Adrenal gland (tissue), 9 donors: ENCODE measurements at regions not wholly inside any gene's neighbourhood (a gene's known extent, or its start where the extent isn't known, plus 50 kb on each side); places are given as distances from the start of the nearest gene placed in this dataset.
A peak's percentile ranks its signal among the peaks of the same experiment; 100 is the strongest.

Source experiments
- DNase-seq, 7 donors: peaks; one replicate each; pipeline ENCODE4 v3.0.0-alpha.2; 2019 to 2020
- H3K27ac ChIP-seq, 5 donors: fragments of 200-600 bp; sonication (generic) in 4 of 5; 1 replicate in 3 of 5; 2 replicates in 2 of 5; pipeline versions ENCODE4 v1.5.1 to v1.8.0; 2016 to 2020; ENCODE audit warnings: mild to moderate bottlenecking in 1 of 5
- H3K27me3 ChIP-seq: fragments of 200-600 bp; 2 replicates; pipeline ENCODE4 v1.8.0; 2021
- H3K36me3 ChIP-seq, 2 donors: fragments of 200-600 bp; replicated peaks in 1 of 2; 1 replicate in 1 of 2; 2 replicates in 1 of 2; pipeline versions ENCODE4 v1.5.1 to v1.8.0; 2018 to 2022
- H3K4me1 ChIP-seq, 2 donors: fragments of 200-600 bp; replicated peaks in 1 of 2; 1 replicate in 1 of 2; 2 replicates in 1 of 2; pipeline versions ENCODE4 v1.5.1 to v1.8.0; 2018 to 2021
- H3K4me3 ChIP-seq, 4 donors: fragments of 200-600 bp; sonication (generic) in 3 of 4; one replicate each; pipeline ENCODE4 v1.5.1; 2016 to 2018
- H3K9me3 ChIP-seq, 3 donors: fragments of 200-600 bp; sonication (generic) in 1 of 3; replicated peaks in 1 of 3; 1 replicate in 2 of 3; 2 replicates in 1 of 3; pipeline versions ENCODE4 v1.5.1 to v1.8.0; 2016 to 2021
- POLR2A ChIP-seq, 2 donors: fragments of 450-650 bp; IDR thresholded peaks; one replicate each; pipeline ENCODE4 v1.6.1; 2017; ENCODE audit warnings: antibody characterized with exemption in 2 of 2, mild to moderate bottlenecking in 2 of 2, moderate library complexity in 1 of 2
- WGBS, 4 donors: extraction: QIAGEN DNeasy Blood & Tissue Kit in 2 of 4; methylation state at CpG; one replicate each; pipeline versions ENCODE4 v1.1.5 to v1.1.7; 2013 to 2017; 5-methylcytosine and 5-hydroxymethylcytosine counted together
- intact Hi-C, 2 donors: fragments of 100-400 bp; cut with DNase I; formaldehyde crosslinking; loops; one replicate each; pipeline versions ENCODE4 v1.14.1 to v1.15.0; 2022 to 2023
- TF ChIP-seq, protein P1 (sequence below), 6 experiments: fragments of 450-650 bp in 4 of 6; fragments of 200-600 bp in 2 of 6; sonication (generic) in 1 of 6; IDR thresholded peaks; 1 replicate in 5 of 6; 2 replicates in 1 of 6; pipeline versions ENCODE4 v1.5.1 to v1.8.0; 2016 to 2021; ENCODE audit warnings: antibody characterized with exemption in 6 of 6, mild to moderate bottlenecking in 2 of 6, moderate library complexity in 1 of 6
- donor health status: healthy with polysubstance abuse.
- donor health status: Bipolar disorder and iron deficiency.
- donor health status: DM: yes; HTN: yes; CAD: no.
- donor health status: DM: no; HTN: no; CAD: no.
- donor health status: DM: no; HTN: no; CAD: no.

GRCh38 chr2:841036-841435, 109.6 kb upstream of the SNTG2 start:
- H3K36me3 ChIP-seq: no peaks in the 10 kb centered on the region
- 78 to 95% (median 86%) methylated on average over 5 of the region's 5 CpGs for WGBS, 4 donors
- TF ChIP-seq POLR2A (IDR thresholded peaks at IDR 0.05): no peak
- TF ChIP-seq, protein P1, sequence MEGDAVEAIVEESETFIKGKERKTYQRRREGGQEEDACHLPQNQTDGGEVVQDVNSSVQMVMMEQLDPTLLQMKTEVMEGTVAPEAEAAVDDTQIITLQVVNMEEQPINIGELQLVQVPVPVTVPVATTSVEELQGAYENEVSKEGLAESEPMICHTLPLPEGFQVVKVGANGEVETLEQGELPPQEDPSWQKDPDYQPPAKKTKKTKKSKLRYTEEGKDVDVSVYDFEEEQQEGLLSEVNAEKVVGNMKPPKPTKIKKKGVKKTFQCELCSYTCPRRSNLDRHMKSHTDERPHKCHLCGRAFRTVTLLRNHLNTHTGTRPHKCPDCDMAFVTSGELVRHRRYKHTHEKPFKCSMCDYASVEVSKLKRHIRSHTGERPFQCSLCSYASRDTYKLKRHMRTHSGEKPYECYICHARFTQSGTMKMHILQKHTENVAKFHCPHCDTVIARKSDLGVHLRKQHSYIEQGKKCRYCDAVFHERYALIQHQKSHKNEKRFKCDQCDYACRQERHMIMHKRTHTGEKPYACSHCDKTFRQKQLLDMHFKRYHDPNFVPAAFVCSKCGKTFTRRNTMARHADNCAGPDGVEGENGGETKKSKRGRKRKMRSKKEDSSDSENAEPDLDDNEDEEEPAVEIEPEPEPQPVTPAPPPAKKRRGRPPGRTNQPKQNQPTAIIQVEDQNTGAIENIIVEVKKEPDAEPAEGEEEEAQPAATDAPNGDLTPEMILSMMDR (IDR thresholded peaks at IDR 0.05): no peak
- H3K27me3 ChIP-seq: no peaks in the 10 kb centered on the region
- DNase-seq: peak in 1 of 7 donors; percentile 20
- no peaks in the 10 kb centered on the region for H3K4me1 ChIP-seq
- H3K9me3 ChIP-seq: no peaks in the 10 kb centered on the region
- intact Hi-C loops: no loop called here
- no peak overlapping the region for H3K27ac ChIP-seq
- H3K4me3 ChIP-seq: no peak overlapping the region

- no peak for TF ChIP-seq POLR2A (IDR thresholded peaks at IDR 0.05)
- Histone ChIP-seq H3K27me3 (no peaks in the 10 kb centered on the region), H3K36me3 (no peaks in the 10 kb centered on the region), H3K4me3 (no peak overlapping the region), H3K27ac (no peak overlapping the region), H3K9me3 (no peaks in the 10 kb centered on the region), H3K4me1 (no peaks in the 10 kb centered on the region)
- WGBS, 4 donors: 79 to 88% (median 83%) methylated on average over 8 to 10 of the region's 10 CpGs
- DNase-seq: peak in 1 of 7 donors; percentile 24
- intact Hi-C loops: no loop called here
Observed at GRCh38 chr2:834233-834632, 116.4 kb upstream of the SNTG2 start.

- H3K27ac ChIP-seq: no peak overlapping the region
- H3K36me3 ChIP-seq: no peaks in the 10 kb centered on the region
- DNase-seq: no peak
- TF ChIP-seq, protein P1 (IDR thresholded peaks at IDR 0.05): no peak
- no peak for TF ChIP-seq POLR2A (IDR thresholded peaks at IDR 0.05)
- 46 to 69% (median 58%) methylated on average over 5 of the region's 5 CpGs for WGBS, 4 donors
- no peak overlapping the region for H3K4me3 ChIP-seq
- intact Hi-C loops: no loop called here
- H3K4me1 ChIP-seq: no peaks in the 10 kb centered on the region
- H3K9me3 ChIP-seq: no peaks in the 10 kb centered on the region
- no peaks in the 10 kb centered on the region for H3K27me3 ChIP-seq
Observed at GRCh38 chr2:833180-833579, 117.5 kb upstream of the SNTG2 start.

DNA sequence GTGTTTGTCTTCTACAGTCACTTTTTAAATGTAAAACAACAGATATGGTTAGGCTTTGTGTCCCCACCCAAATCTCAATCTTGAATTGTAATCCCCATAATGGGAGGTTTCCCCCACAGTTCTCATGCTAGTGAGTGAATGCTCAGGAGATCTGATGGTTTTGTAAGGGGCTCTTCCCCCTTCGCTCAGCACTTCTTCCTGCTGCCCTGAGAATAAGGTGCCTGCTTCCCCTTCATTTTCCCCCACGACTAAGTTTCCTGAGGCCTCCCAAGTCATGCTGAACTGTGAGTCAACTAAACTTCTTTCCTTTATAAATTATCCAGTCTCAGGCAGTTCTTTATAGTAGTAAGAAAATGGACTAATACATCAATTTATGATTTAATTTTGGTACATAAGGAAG, 118.0 kb upstream of the SNTG2 start:
- no peak overlapping the region for H3K27ac ChIP-seq
- intact Hi-C loops: no loop called here

DNA sequence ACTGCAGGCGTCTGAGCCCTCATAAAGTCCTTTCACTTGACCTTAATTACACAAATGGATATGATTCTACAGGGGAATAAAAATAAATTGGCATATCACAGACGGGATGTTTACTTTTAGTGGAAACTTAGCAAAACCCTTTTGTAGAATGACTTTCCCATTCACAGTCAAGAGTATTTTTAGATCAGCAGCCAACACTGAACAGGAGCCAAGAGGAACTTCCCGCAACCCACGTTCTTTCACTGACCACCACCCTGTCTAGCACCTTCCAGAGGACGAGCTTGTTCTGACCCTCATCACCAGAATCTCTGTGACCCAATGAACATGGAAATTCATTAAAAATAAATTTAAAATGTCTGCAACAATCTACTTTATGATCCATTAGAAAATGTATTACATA, 119.0 kb upstream of the SNTG2 start:
- no peaks in the 10 kb centered on the region for H3K36me3 ChIP-seq
- H3K9me3 ChIP-seq: no peaks in the 10 kb centered on the region
- DNase-seq: no peak
- TF ChIP-seq, protein P1 (IDR thresholded peaks at IDR 0.05): no peak
- no peak for TF ChIP-seq POLR2A (IDR thresholded peaks at IDR 0.05)
- H3K27ac ChIP-seq: no peak overlapping the region
- WGBS, 4 donors: 33 to 53% (median 50%) methylated on average over 5 of the region's 5 CpGs
- intact Hi-C loops: no loop called here
- H3K4me1 ChIP-seq: no peaks in the 10 kb centered on the region
- no peaks in the 10 kb centered on the region for H3K27me3 ChIP-seq
- H3K4me3 ChIP-seq: no peak overlapping the region

More for the DNA sequence above, 118.0 kb upstream of the SNTG2 start:
- 63 to 75% (median 69%) methylated on average over 2 of the region's 2 CpGs for WGBS, 4 donors
- Histone ChIP-seq H3K9me3 (no peaks in the 10 kb centered on the region), H3K27me3 (no peaks in the 10 kb centered on the region), H3K36me3 (no peaks in the 10 kb centered on the region), H3K4me3 (no peak overlapping the region), H3K4me1 (no peaks in the 10 kb centered on the region)
- no peak for TF ChIP-seq POLR2A (IDR thresholded peaks at IDR 0.05)
- TF ChIP-seq, protein P1 (IDR thresholded peaks at IDR 0.05): no peak
- no peak for DNase-seq
